H9 (cell line): ENCODE measurements at regions not wholly inside any gene's neighbourhood (a gene's known extent, or its start where the extent isn't known, plus 50 kb on each side); places are given as distances from the start of the nearest gene placed in this dataset.

Experiments
- DNase-seq: peaks from one replicate; pipeline ENCODE4 v3.0.0-alpha.2; 2017
- H2AFZ ChIP-seq: one replicate; pipeline ENCODE4 v1.6.1; 2013; ENCODE audit warnings: mild to moderate bottlenecking, low read length, control low read depth, moderate library complexity
- H2AK5ac ChIP-seq: 2 replicates; pipeline ENCODE4 v1.6.1; 2013; ENCODE audit warnings: low read length, control low read depth, mixed read lengths; ENCODE audit not compliant: insufficient read length
- H2BK120ac ChIP-seq: one replicate; pipeline ENCODE4 v1.6.1; 2013; ENCODE audit warnings: low read depth, mild to moderate bottlenecking, low read length, control low read depth, inconsistent platforms; ENCODE audit not compliant: poor library complexity, severe bottlenecking
- H2BK12ac ChIP-seq: 2 replicates; pipeline ENCODE4 v1.6.1; 2013; ENCODE audit warnings: low read length, control low read depth, mixed read lengths, low read depth; ENCODE audit not compliant: insufficient read length
- H2BK15ac ChIP-seq: 2 replicates; pipeline ENCODE4 v1.6.1; 2013; ENCODE audit warnings: low read depth, low read length, control low read depth
- H2BK20ac ChIP-seq: one replicate; pipeline ENCODE4 v1.6.1; 2013; ENCODE audit warnings: low read depth, mild to moderate bottlenecking, low read length, control low read depth, inconsistent platforms; ENCODE audit not compliant: poor library complexity, severe bottlenecking
- H2BK5ac ChIP-seq: 2 replicates; pipeline ENCODE4 v1.6.1; 2013; ENCODE audit warnings: low read length, control low read depth, mixed read lengths; ENCODE audit not compliant: insufficient read length
- H3K14ac ChIP-seq: 2 replicates; pipeline ENCODE4 v1.6.1; 2013; ENCODE audit warnings: low read length, control low read depth; ENCODE audit not compliant: insufficient read depth
- H3K18ac ChIP-seq: 2 replicates; pipeline ENCODE4 v1.6.1; 2013; ENCODE audit warnings: low read depth, mild to moderate bottlenecking, mixed read lengths, low read length, control low read depth; ENCODE audit not compliant: insufficient read length
- H3K23ac ChIP-seq: 2 replicates; pipeline ENCODE4 v1.6.1; 2013; ENCODE audit warnings: low read length, control low read depth, mixed read lengths, low read depth; ENCODE audit not compliant: insufficient read length
- H3K23me2 ChIP-seq: 2 replicates; pipeline ENCODE4 v1.6.1; 2013; ENCODE audit warnings: low read depth, mild to moderate bottlenecking, mixed read lengths, low read length, control low read depth; ENCODE audit not compliant: insufficient read length, poor library complexity, severe bottlenecking
- H3K27ac ChIP-seq: 2 replicates; pipeline ENCODE4 v1.5.1; 2013; ENCODE audit warnings: low read length, control low read depth, mixed read lengths, low read depth; ENCODE audit not compliant: insufficient read length
- H3K27me3 ChIP-seq: 2 replicates; pipeline ENCODE4 v1.6.1; 2013; ENCODE audit warnings: low read length, control low read depth, inconsistent platforms; ENCODE audit not compliant: insufficient read depth
- H3K4ac ChIP-seq: 2 replicates; pipeline ENCODE4 v1.6.1; 2013; ENCODE audit warnings: low read depth, mild to moderate bottlenecking, control low read depth, inconsistent platforms, low read length, moderate library complexity
- H3K4me1 ChIP-seq: 2 replicates; pipeline ENCODE4 v1.6.1; 2013; ENCODE audit warnings: low read length, control low read depth, inconsistent platforms; ENCODE audit not compliant: insufficient read depth
- H3K4me2 ChIP-seq: 2 replicates; pipeline ENCODE4 v1.6.1; 2013; ENCODE audit warnings: low read length, control low read depth, mixed read lengths; ENCODE audit not compliant: insufficient read length, insufficient read depth
- H3K56ac ChIP-seq: 2 replicates; pipeline ENCODE4 v1.6.1; 2013; ENCODE audit warnings: low read depth, mild to moderate bottlenecking, mixed read lengths, low read length, control low read depth; ENCODE audit not compliant: insufficient read length
- H3K79me1 ChIP-seq: 2 replicates; pipeline ENCODE4 v1.6.1; 2013; ENCODE audit warnings: low read depth, mild to moderate bottlenecking, moderate library complexity, low read length, control low read depth, inconsistent platforms; ENCODE audit not compliant: insufficient read depth, poor library complexity, severe bottlenecking
- H3K79me2 ChIP-seq: 2 replicates; pipeline ENCODE4 v1.6.1; 2013; ENCODE audit warnings: low read length, control low read depth, inconsistent platforms; ENCODE audit not compliant: insufficient read depth
- H3K9ac ChIP-seq: 2 replicates; pipeline ENCODE4 v1.6.1; 2013; ENCODE audit warnings: low read length, control low read depth, mixed read lengths; ENCODE audit not compliant: insufficient read length; ENCODE audit errors: extremely low read depth
- H3K9me3 ChIP-seq: one replicate; pipeline ENCODE4 v1.6.1; 2013; ENCODE audit warnings: low read depth, low read length, inconsistent platforms; ENCODE audit not compliant: control insufficient read depth
- H3T11ph ChIP-seq: one replicate; pipeline ENCODE4 v1.6.1; 2013; ENCODE audit warnings: mild to moderate bottlenecking, low read length, control low read depth, inconsistent platforms
- H4K20me1 ChIP-seq: one replicate; pipeline ENCODE4 v1.6.1; 2013; ENCODE audit not compliant: control insufficient read depth, insufficient read length, insufficient read depth
- H4K5ac ChIP-seq: 2 replicates; pipeline ENCODE4 v1.6.1; 2013; ENCODE audit warnings: low read depth, mild to moderate bottlenecking, mixed read lengths, low read length, control low read depth; ENCODE audit not compliant: insufficient read length
- H4K8ac ChIP-seq: replicated peaks from 2 replicates; pipeline ENCODE4 v1.6.1; 2013; ENCODE audit warnings: low read length, control low read depth, mixed read lengths, low read depth; ENCODE audit not compliant: insufficient read length
- H4K91ac ChIP-seq: 2 replicates; pipeline ENCODE4 v1.6.1; 2013; ENCODE audit warnings: low read depth, mild to moderate bottlenecking, moderate library complexity, mixed read lengths, low read length, control low read depth; ENCODE audit not compliant: insufficient read length
- H3K27ac Mint-ChIP-seq, 3 experiments: 2 replicates in 2 of 3; 3 replicates in 1 of 3; pipeline ENCODE4 v1.8.0; 2020 to 2021; ENCODE audit warnings: mixed read lengths in 3 of 3, mild to moderate bottlenecking in 1 of 3, moderate library complexity in 1 of 3
- H3K27me3 Mint-ChIP-seq: 2 replicates; pipeline ENCODE4 v1.8.0; 2021; ENCODE audit warnings: low read depth, mild to moderate bottlenecking, moderate library complexity, mixed read lengths
- H3K36me3 Mint-ChIP-seq, 3 experiments: 2 replicates in 2 of 3; 3 replicates in 1 of 3; pipeline ENCODE4 v1.8.0; 2020 to 2021; ENCODE audit warnings: low read depth in 3 of 3, mixed read lengths in 3 of 3; ENCODE audit not compliant: insufficient read depth in 1 of 3
- H3K4me1 Mint-ChIP-seq, 2 experiments: 2 replicates each; pipeline ENCODE4 v1.8.0; 2020; ENCODE audit warnings: mixed read lengths in 2 of 2
- H3K4me3 Mint-ChIP-seq, 2 experiments: 2 replicates in 1 of 2; 3 replicates in 1 of 2; pipeline ENCODE4 v1.8.0; 2020 to 2021; ENCODE audit warnings: mild to moderate bottlenecking in 2 of 2, mixed read lengths in 2 of 2, moderate library complexity in 1 of 2
- H3K9me3 Mint-ChIP-seq, 2 experiments: 2 replicates in 1 of 2; 3 replicates in 1 of 2; pipeline ENCODE4 v1.8.0; 2020; ENCODE audit warnings: mild to moderate bottlenecking in 2 of 2, mixed read lengths in 2 of 2, moderate library complexity in 1 of 2
- CTCF ChIP-seq: fragments of 200-600 bp; sonication (generic); conservative IDR thresholded peaks from 3 replicates; pipeline ENCODE4 v1.8.0; 2021; ENCODE audit warnings: antibody characterized with exemption, mild to moderate bottlenecking
- WGBS: extraction: QIAGEN DNeasy Blood & Tissue Kit; methylation state at CpG from one replicate; pipeline ENCODE4 v1.1.7; 2013; ENCODE audit warnings: missing lambda C conversion rate, low lambda C conversion rate, mixed read lengths; ENCODE audit not compliant: insufficient read length; ENCODE audit errors: extremely low coverage; 5-methylcytosine and 5-hydroxymethylcytosine counted together

DNA sequence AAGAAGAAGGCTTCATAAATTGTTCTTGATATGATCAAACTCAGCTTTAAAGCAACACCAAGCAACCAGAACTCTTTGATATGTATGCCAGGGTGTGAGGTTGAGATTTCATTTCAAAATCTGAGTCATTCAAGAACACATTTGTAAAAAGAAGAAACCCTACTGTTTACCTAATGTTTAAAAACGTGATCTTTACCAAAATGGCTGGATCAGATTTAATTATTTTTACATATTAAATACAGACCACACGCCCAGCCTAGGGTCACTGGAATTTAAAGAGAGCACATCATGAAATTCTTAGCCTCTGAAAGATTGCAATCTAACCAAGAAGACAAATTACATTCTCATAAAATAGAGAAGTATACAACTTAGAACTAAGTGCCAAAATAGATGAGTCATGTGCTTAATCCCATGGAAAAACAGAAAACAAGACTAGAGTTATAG is 206.8 kb upstream of the SMLR1 start:
- no peak overlapping the region for H3K4ac ChIP-seq
- H3K79me2 ChIP-seq = no peaks in the 10 kb centered on the region
- no peak overlapping the region for H3K9ac ChIP-seq
- no peak overlapping the region for H3K56ac ChIP-seq
- no peak overlapping the region for H4K91ac ChIP-seq
- H2BK5ac ChIP-seq = no peak overlapping the region
- H2BK120ac ChIP-seq = no peak overlapping the region
- no peak overlapping the region for H3K14ac ChIP-seq
- no peak overlapping the region for H3K27ac ChIP-seq
- no peak for TF ChIP-seq CTCF
- no peaks in the 10 kb centered on the region for H3K9me3 ChIP-seq
- no peak overlapping the region for H3K4me2 ChIP-seq
- no peak overlapping the region for H2AK5ac ChIP-seq
- no peaks in the 10 kb centered on the region for H3K4me1 ChIP-seq
- no peak overlapping the region for H2BK15ac ChIP-seq
- no peak overlapping the region for H2BK20ac ChIP-seq
- no peaks in the 10 kb centered on the region for H4K20me1 ChIP-seq
- no peaks in the 10 kb centered on the region for H3K23me2 ChIP-seq
- no peak overlapping the region for H2AFZ ChIP-seq
- H3K27me3 Mint-ChIP-seq = no peaks in the 10 kb centered on the region
- peaks cover 6 to 9% of the 10 kb centered on the region in 2 experiments for H3K9me3 Mint-ChIP-seq
- H3K18ac ChIP-seq = no peak overlapping the region
- peaks cover 2 to 9% of the 10 kb centered on the region in 2 experiments for H3K4me1 Mint-ChIP-seq
- DNase-seq = no peak
- WGBS = no CpG with 5 or more reads among the region's 2 CpGs
- no peak overlapping the region for H3T11ph ChIP-seq
- H3K36me3 Mint-ChIP-seq = peaks cover 0 to 10% (median 7%) of the 10 kb centered on the region in 3 experiments; a peak in 4 of 7 replicates
- no peak overlapping the region for H3K4me3 Mint-ChIP-seq
- no peak overlapping the region for H3K23ac ChIP-seq
- H3K79me1 ChIP-seq = no peaks in the 10 kb centered on the region
- no peaks in the 10 kb centered on the region for H3K27me3 ChIP-seq
- H4K8ac ChIP-seq = no peak overlapping the region
- no peak overlapping the region for H4K5ac ChIP-seq
- no peak overlapping the region for H3K27ac Mint-ChIP-seq
- H2BK12ac ChIP-seq = no peak overlapping the region
